ENCODE measurements at regions not wholly inside any gene's neighbourhood (a gene's known extent, or its start where the extent isn't known, plus 50 kb on each side); places are given as distances from the start of the nearest gene placed in this dataset.

DNA sequence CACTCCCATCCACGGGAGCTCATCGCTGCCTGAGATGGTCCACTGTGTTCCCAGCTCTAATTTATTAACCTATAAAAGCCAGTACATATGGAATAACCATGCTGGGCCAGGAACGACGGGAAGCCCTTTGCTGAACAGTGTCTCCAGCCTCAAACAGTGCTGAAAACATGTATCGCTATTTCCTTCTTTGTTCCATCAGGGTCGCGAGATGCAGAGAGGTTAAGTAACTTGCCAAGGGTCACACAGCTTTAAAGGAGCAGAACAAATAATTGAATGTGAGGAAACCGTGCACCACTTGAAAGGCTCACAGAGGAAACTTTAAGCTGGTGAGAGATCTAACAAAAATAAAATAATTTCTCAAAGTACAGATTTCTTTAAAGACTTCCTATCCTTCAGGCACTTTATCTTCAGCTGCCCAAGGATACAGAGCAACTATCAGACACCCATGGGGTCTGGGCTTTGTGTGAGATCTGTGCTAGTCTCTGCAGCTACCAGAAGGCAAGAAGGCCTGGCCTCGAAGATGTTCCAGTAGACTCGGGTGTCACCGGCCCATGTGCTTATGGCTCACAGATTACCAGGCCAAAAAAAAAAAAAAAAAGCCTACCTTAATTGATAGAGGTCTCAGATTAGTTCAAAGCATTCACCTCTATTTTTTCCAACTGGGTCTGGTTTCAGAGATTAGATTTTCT is 207.8 kb upstream of the FOXF1 start:
- no peak for DNase-seq (ENCODE audit: extremely low read depth, low read depth)

DNA sequence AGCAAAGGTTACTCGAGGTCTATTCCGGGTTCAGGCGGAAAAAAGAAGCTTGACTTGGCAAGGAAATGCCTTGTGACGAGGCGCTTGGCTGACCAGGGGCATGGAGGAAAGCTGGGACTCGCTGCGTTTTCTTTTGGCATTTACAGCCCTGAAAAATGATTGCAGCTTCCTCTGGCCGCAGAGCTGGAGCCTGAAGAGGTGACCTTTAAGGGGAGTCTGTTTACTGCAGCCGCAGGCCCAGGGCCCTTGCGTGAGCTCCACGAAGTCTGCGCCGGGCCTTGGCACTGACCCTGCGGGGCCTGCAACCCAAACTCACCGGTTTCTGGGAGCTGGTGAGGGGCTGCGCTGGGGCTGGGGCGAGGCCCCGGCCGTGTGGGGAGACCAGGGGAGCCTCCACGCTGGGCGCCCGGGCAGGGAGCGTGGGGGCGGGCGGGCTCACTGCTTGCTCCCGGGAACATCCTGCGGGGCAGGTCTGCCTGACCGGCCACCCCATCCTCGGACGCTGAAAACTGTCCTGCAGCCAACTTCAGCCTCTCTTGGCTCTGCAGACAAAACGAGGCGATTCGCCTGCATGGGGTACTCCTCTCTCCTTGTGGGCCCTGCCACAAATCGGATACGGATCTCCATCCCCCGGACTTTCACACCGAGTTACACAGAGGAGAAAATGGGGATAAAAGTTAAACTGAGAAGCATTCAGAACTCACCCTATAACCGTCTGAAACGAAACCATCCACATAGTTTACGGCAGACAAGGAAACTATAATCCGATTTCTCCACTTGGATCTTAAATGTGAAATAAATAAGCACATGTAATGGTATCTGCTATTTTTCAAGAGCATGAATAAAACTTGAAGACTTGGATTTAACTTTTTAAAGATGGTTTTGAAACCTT is 206.3 kb upstream of the FOXF1 start:
- no peak for DNase-seq (ENCODE audit: extremely low read depth, low read depth)

DNA sequence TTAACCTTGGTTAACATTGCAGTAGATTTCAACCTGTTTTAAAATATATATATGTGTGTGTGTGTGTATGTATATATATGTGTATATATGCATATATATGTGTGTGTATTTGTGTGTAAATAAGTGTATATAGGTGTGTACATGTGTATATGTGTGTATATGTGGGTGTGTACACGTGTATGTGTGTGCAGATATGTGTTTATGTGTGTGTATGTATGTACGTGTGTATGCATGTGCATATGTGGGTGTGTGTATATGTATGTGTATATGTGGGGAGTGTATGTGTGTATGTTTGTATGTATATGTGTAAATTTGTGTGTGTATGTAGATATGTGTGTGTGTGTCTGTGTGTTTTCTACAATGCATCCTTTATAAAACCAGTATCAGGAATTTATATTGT is 205.5 kb upstream of the FOXF1 start:
- no peak for DNase-seq (ENCODE audit: extremely low read depth, low read depth)

DNA sequence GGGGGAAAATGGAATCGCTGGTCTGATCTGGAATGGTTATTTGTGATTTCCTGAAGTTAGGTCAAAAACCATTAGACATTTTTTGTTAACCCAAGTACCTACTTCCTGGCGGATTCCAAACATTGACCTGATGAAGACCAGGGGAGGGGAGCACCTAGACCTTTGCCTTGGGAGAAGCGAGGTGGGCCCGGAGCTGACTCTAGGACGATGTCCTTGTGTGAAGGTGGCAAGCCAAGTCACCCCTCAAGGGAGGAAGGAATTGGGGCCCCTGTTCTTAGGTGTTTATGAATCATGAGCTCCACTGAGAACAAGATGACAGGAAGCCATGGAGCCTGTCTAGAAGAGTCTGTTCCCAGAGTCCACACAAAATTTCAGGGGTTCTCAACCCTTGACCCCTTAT is 204.9 kb upstream of the FOXF1 start:
- no peak for DNase-seq (ENCODE audit: extremely low read depth, low read depth)

DNA sequence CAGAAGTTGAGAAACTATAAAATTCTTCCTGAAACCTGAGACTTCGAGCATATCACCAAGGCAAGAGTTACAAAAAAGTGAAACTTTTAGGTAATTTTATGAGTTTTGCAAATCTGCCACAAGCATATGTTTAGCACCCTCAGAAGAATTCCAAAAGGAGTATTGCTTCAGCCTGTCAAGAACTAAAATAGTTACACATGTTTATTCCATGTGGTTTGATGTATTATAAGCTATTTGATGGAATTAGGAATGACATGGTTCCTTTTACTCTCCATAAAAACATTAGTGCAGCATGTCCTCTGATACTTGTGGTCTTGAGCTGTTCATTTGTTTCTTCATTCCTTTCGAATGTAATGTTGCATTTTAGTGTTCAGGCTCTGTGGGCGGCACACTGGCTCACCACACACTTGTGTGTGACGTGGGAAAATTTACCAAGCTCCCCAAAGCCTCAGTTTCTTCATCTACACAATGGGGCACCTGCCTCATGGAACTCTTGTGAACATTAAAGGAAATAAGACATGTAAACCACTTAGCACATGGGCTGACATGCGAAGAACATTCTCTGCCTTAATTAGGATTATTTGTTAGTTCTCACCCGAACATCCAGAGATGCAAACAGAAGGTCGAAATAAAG is 204.2 kb upstream of the FOXF1 start:
- no peak for DNase-seq (ENCODE audit: extremely low read depth, low read depth)

DNA sequence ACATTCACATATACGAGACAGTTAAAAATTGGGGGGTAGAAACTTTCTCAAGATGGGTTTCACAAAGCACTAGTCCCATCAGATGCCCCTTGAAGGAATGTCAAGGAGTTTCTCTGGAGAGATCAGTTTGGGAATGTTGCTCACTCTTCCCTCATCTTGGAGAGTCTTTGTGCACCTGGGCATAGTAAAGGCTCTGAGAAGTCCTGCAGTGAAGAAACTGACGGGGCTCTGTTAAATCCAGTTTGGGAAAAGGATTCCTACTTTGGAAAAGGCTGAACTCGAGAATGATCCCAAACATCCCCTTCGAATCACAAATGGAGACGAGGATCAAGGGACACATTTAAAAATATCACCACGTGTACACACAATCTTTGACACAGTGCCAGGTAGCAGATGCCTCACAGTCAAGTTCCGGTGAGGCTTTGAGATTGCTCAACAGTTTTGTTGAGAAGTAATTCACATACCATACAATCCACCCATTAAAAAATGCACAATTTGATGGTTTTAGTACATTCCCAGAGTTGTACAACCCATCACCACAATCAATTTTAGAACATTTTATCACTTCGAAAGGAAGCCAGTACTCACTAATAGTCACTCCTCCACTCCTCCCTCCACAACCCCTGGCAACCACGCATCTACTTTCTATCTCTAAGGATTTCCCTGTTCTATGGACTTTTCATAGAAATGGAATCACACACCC is 203.4 kb upstream of the FOXF1 start:
- DNase-seq (ENCODE audit: extremely low read depth, low read depth): peak; percentile 64

DNA sequence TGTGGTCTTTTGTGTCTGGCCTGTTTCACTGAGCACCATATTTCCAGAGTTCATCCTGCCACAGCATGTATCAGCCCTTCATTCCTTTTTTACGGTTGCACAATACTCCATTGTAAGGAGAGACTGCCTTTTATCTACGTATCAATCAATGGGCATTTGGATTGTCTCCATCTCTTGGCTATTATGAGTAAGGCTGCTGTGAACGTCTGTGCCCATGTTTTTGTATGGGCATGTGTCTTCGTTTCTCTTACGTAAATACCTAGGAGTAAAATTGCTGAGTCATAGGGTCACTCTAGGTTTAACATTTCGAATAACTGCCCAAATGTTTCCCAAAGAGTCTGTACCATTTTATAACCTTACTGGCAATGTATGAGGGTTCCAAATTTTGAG is 202.8 kb upstream of the FOXF1 start:
- DNase-seq (ENCODE audit: extremely low read depth, low read depth): peak; percentile 90

DNA sequence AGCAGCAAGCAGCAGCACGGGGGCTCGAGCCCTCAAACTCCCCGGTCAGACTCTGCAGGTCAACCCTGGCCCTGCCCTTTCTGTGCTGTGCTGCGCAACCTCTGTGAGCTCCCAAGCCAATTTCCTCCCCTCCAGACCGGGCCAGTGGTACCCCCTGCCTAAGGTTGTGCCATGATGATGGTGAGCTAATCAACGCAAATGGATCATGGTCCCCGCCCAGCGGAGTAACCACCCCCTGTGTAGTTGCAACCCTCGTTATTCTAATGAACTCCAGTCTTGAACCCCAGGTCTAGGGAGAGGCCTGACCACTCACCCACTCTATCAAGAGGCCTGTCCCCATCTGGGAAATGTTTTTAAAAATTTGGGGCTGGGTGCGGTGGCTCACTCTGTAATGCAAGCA is 201.8 kb upstream of the FOXF1 start:
- no peak for DNase-seq (ENCODE audit: extremely low read depth, low read depth)

DNA sequence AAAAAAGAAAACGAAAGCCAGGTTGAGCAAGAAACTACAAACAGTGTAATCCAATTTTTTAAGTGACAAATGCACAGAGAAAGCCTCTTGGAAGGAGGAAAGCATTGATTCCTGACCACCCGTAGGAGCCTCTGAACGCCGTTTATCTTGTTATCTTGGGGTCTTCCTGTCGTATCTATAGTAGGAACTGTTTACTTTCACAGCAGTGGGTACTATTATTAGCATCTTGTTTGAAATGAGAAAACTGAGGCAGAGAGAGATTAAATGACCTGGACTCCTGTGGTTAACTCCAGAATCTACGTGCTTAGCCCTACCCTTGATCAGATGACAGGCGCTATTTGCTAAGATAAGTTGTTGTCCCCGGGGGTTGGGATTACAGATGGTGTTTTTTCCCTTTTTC is 196.7 kb upstream of the FOXF1 start:
- no peak for DNase-seq (ENCODE audit: extremely low read depth, low read depth)

DNA sequence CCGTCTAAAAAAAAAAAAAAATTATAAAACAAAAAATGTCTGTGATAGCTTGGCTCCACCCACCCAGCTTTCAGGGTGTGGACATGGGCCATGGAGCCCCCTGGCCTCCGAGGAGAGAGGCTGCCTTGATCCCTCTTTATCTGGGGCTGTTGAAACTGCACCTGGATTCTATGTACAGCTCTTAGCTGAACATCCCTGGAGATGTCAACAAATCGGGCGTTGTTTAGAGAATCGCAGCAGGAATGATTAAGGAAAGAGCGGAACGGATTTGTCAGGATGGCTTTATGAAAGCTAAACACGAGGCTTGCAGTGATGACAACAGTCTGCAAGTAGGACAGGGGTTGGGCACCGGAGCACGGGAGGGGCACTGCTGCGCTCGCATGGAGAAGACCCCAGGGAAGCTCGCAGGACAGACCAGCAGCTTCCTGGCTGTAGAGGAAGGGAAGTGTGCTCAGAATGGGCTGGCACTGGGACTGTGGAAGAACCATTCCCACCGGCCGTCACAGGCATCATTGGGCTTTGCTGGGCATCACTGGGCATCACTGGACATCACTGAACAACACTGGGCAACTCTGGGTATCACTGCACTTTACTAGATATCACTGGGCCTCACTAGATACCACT is 195.8 kb upstream of the FOXF1 start:
- DNase-seq (ENCODE audit: extremely low read depth, low read depth): no peak

DNA sequence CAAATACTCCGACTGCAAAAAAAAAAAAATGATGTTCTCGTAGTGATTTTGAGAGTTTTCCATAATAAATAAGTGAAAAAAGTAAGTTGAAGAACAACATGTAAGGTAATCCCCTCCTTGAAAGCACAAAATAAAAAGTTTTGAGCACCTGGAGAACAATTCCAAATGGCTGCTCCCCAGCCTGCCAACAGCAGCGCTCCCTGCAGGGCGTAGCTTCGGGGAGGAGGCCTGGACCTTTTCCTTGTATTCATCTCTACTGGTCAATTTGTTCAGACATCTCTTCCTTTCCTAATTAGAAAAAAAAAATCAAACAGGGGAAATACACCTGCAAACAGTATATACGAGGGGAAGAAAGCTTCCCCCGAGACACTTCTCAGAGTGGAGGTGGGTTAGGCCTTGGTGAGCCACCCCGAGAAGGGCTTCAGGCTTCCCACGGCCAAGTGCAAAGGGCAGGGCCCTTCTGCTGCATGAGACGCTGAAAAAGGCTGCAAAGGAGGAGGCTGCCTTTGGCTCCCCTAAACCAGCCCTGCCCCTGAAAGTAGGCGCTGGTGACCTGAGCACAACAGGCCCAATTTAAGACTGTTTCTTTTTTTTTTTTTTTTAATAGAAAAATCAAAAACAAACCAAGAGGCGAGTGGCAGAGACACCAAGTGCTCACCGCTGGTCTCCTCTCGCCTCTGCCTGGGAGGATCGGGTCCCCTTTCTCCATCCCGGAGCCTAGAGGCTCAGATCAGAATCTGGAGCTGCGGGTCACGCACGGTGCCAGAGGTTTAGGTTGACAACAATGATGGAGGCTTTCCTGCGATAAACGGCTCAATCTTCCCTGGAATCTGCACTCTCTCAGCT is 193.1 kb upstream of the FOXF1 start:
- DNase-seq (ENCODE audit: extremely low read depth, low read depth): no peak

DNA sequence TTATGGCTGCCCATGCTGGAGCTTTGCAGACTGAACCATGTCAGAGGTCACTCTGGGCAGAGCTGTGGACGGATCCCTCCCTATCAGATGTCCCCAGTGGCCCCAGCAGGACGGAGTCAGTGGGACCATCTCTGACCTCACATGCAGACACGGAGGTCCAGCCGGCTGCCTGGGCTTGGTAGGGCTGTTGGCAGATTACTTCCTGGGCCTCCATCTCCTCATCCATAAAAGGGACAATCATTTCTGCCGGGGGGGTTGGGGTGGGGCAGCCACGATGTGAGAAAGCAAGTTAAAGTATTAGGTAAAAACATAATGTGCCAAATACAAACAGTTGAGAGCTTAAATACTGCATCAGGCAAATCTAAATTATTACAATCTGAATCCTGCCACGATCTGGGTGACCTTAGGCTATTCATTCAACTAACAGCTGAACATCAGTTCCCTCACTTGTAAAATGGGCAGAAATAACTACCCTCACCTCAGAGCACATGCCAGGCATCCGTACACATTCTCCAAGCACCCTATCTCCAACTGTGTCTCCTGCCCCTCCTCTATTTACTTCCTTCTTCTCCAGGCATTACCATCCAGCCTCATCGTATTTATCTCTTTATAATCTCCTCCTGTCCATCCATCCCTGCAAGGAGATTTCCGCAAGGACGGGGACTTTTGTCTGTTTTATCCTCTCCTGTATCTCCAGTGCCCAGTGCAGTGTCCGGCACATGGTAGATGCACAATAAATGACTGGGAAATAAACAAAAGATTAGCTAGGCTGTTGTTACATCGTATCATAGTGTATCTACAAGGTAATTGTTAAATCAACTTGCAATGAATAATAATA is 192.3 kb upstream of the FOXF1 start:
- DNase-seq (ENCODE audit: extremely low read depth, low read depth): no peak

DNA sequence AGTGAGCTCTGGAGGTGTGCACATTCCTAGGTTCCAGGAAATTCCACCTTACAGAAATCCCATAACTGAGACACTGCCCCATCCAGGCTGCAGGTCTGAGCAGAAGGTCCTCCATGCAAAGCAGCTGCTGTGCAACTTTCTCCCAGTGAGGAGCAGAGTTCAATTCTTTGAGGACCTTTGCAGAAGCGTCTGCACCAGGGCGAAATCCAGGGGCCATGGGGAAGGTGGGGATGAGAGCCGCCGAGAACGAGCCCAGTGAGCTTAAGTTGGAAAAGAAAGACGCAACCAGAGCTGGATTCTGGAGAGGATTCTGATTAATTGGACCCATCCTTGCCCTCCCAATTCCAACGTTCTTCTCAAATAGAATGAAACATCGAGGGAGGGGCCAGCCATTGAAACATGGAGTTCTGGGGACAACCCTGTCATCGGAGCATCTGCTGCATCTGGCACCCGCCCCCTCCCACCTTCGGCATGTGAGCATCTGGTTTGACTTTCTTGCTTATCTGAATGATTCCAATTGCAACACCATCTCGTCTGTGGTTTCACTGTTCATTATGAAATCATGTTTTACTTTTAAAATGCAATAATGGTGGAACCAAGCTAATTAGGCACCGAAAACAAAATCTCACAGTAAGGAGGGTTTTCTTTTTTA is 190.6 kb upstream of the FOXF1 start:
- DNase-seq (ENCODE audit: extremely low read depth, low read depth): no peak

DNA sequence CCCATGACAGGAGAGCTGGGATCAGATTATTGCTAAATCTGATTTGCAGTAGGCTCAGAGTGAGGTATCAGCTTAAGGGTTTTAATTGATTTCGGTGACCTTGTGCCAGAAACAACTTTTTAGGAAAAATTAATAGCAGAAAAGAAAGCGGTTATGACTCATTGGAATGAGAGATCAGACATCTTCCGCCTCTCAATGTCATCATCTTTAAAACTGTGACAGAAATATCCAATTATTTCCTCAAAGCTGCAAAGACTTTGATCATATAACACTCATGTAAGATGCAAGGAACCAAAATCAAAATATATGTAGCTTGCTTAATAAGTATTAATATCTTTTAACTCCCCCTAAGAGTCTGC is 190.1 kb upstream of the FOXF1 start:
- no peak for DNase-seq (ENCODE audit: extremely low read depth, low read depth)

DNA sequence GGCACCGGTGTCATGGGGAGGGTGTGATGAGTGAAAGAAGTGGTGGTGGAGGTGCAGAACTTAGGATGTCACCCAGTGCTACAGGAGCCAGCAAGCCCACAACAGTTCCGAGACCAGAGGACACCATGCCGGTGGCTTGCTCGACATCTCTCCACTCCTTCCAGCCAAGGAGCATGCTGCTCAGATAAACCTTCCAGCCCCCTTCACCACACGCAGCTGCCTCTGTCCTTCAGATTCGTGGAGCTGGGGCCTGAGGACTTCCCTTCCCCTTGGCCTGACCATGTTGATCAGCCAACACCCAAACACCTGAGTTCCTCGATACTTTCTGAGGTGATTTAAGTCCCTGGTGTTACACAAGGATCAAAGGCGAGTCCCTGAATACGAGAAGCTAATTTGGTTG is 188.8 kb upstream of the FOXF1 start:
- DNase-seq (ENCODE audit: extremely low read depth, low read depth): no peak

DNA sequence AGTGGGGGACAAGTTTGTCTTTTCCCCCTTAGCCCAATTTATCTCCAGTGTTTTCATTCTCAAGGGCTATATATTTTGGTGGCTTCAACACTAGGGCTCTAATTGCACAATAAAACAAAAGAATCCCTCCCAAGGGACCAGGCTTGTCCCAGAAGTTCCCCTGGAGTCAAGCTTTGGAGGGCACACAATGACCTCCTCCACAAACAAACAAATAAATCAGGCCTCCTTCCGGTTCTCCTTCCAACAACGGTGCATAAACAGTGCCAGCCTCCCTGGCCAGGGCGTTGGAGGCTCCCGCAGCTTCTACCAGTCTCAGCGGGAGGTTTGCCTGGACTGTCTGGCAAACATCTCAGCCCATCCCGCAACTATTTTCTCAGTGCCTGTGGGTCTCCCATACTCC is 188.0 kb upstream of the FOXF1 start:
- no peak for DNase-seq (ENCODE audit: extremely low read depth, low read depth)

DNA sequence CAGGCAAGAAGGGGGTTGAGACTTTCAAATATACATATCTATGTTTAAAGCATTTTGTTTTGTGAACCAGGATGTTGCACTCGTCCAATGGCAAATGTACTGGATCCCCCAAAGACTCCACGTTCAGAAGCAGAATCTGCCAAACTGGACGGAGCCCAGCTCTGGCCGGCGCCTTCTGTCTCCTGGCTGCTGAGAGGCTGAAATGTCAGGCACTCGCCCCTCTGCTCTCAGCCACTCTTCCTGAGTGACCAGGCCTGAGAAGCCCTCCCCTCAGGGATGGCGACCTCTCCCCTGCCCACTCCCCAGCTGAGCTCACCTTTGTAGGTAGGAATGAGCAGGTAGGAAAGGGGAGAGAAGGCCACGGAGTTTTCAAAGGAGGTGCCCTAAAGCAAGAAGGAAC is 187.5 kb upstream of the FOXF1 start:
- no peak for DNase-seq (ENCODE audit: extremely low read depth, low read depth)

DNA sequence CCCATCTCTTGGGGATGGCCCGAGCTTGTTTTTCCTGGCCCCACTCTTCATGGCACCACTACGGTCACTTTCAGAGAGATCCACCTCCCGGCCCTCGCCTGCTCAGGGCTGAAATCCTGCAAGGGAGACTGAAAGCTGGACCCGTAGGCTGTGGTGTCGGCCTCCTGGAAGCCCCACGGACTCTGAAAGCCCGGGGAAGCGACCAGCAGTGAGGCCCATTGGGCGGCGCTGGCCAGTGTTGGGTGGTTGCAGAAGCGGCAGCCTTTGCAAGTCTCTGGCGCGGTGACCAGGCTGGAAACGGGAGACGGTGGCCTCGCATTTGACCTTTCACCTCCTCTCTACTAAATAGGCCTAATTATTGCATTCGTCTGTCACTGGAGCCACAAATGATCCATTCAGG is 186.0 kb upstream of the FOXF1 start:
- DNase-seq (ENCODE audit: extremely low read depth, low read depth): no peak

DNA sequence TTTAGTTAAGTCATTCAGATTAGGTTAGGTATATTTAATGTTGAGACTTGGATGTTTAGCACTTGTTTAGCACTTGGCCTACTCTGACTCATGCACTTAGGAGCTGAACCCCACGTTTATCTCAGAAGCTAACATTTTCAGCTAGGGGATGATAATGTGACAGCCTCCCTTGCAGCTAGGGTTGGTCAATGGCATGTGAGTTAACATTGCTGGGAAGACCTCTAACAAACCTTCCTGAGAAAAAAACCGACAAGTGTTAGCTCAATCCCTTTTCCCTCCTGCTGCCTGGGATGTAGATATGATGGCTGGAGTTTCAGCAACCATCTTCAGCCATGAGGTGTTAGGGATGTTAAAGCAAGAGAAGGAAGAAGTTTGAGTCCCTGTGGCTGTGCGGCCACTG is 185.0 kb upstream of the FOXF1 start:
- no peak for DNase-seq (ENCODE audit: extremely low read depth, low read depth)
